ENCODE measurements at regions not wholly inside any gene's neighbourhood (a gene's known extent, or its start where the extent isn't known, plus 50 kb on each side); places are given as distances from the start of the nearest gene placed in this dataset.

- in situ Hi-C loops (cut with HindIII; ENCODE audit: low sequenced_read_pairs): no loop called here
Measured at GRCh38 chr4:67236788-67237187, 308.5 kb downstream of the CENPC start.

DNA sequence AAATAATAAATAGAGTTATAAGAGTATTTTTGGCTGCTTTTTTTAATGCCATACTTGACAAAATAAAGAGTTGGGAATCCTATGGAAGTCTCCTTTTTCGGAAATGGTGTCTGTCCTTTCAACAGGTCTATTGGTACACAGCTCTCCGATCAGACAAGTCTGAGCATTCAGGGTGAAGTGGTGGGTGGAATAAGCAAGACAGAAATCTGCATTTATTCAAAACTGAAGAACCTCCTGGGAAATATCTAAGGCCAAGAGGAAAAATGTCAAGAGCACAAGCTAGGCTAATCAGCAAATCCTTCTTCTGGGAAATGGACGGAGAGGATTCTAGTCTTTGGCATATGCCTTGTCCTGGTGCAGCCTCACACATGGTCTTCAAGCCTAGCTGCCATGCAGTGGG, 309.0 kb downstream of the CENPC start:
- in situ Hi-C loops (cut with HindIII; ENCODE audit: low sequenced_read_pairs): no loop called here

DNA sequence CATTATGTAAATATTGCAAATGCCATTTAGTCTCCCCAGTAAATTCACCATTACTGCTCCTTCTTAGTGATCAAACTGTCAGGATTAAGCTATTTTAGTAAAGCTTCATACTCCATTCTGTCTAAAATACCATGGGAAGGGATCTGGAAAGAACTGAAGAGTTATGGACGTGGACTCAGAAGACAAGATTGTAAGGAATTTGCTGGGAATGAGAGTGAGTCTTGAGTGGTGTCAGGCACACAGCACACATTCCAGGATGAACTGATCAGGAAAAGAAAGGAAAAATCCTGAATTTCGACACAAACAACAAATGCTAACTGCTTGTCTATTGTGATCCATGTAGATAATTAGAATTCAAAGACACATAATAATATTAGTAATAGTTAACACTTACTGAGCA, 311.0 kb downstream of the CENPC start:
- in situ Hi-C loops (cut with HindIII; ENCODE audit: low sequenced_read_pairs): no loop called here

GRCh38 chr4:67229148-67229547, 316.2 kb downstream of the CENPC start:
- in situ Hi-C loops (cut with HindIII; ENCODE audit: low sequenced_read_pairs): no loop called here

GRCh38 chr4:67220861-67221260, 324.4 kb downstream of the CENPC start:
- in situ Hi-C loops (cut with HindIII; ENCODE audit: low sequenced_read_pairs): no loop called here

- in situ Hi-C loops (cut with HindIII; ENCODE audit: low sequenced_read_pairs): no loop called here
Measured at GRCh38 chr4:67218883-67219282, 326.4 kb downstream of the CENPC start.

GRCh38 chr4:67207941-67208441, 337.3 kb downstream of the CENPC start:
- in situ Hi-C loops (cut with HindIII; ENCODE audit: low sequenced_read_pairs): no loop called here

DNA sequence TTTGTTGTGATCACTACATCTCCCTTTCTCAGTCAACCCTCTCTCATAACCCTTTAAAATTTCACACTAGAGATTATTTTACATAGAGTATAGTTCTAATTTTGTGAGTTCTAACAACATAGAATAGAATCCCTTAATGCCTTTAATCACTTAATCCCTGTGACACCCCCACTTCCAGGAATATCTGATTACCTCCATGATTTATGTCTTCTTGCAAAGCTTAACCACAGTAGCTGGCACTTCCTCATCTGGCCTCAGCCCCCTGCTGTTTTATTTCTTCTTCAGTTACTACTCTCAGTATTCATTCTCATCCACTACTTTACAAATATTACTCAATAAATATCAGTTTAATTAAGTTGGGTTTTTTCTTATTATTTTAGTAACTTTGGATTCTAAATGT, 340.9 kb downstream of the CENPC start:
- in situ Hi-C loops (cut with HindIII; ENCODE audit: low sequenced_read_pairs): no loop called here

- in situ Hi-C loops (cut with HindIII; ENCODE audit: low sequenced_read_pairs): no loop called here
Measured at GRCh38 chr4:67201334-67201733, 344.0 kb downstream of the CENPC start.

- in situ Hi-C loops (cut with HindIII; ENCODE audit: low sequenced_read_pairs): no loop called here
Measured at GRCh38 chr4:67198727-67199126, 346.6 kb downstream of the CENPC start.

- in situ Hi-C loops (cut with HindIII; ENCODE audit: low sequenced_read_pairs): no loop called here
Measured at GRCh38 chr4:67167849-67168248, 377.5 kb downstream of the CENPC start.

- in situ Hi-C loops (cut with HindIII; ENCODE audit: low sequenced_read_pairs): no loop called here
Measured at GRCh38 chr4:67162690-67163089, 382.6 kb downstream of the CENPC start.

GRCh38 chr4:67161311-67161710, 384.0 kb downstream of the CENPC start:
- in situ Hi-C loops (cut with HindIII; ENCODE audit: low sequenced_read_pairs): no loop called here

DNA sequence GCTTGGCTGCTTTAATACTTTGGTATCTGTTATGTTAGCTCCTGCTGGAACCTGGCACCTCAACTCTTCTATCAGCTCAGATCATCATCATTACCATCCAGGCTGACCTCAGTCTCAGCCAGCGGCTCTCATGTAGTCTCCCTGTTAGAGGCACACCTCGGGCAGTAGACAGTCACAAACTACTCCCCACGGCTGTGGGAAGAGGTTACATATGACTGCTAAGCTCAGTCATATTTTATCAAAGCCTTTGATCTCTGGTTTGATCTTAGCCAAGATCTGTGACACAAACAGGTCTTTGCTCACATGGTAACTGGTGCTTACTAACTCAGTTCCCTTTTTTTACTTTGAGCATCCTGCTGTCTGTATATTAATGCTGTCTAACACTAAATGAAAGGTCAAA, 384.9 kb downstream of the CENPC start:
- in situ Hi-C loops (cut with HindIII; ENCODE audit: low sequenced_read_pairs): no loop called here

- in situ Hi-C loops (cut with HindIII; ENCODE audit: low sequenced_read_pairs): no loop called here
Measured at GRCh38 chr4:67158666-67159065, 386.6 kb downstream of the CENPC start.

DNA sequence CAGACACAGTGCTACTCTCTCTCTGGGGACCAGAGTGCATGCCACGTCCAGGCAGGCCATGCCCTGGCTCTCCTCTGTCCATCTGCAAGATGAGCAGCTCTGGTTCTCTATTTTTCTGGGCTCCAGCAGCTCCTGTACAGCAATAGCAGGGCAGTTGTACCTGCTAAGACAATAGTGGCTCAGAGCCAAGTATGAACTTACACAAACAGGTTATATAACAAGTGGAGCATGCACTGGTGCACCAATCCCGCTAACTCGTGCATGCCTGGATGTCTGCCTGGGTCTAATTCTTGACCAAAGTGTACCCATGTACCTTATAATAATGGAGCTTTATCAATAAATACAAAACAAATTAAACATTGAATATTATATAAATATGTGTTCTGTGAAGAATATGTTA, 392.3 kb downstream of the CENPC start:
- in situ Hi-C loops (cut with HindIII; ENCODE audit: low sequenced_read_pairs): no loop called here

DNA sequence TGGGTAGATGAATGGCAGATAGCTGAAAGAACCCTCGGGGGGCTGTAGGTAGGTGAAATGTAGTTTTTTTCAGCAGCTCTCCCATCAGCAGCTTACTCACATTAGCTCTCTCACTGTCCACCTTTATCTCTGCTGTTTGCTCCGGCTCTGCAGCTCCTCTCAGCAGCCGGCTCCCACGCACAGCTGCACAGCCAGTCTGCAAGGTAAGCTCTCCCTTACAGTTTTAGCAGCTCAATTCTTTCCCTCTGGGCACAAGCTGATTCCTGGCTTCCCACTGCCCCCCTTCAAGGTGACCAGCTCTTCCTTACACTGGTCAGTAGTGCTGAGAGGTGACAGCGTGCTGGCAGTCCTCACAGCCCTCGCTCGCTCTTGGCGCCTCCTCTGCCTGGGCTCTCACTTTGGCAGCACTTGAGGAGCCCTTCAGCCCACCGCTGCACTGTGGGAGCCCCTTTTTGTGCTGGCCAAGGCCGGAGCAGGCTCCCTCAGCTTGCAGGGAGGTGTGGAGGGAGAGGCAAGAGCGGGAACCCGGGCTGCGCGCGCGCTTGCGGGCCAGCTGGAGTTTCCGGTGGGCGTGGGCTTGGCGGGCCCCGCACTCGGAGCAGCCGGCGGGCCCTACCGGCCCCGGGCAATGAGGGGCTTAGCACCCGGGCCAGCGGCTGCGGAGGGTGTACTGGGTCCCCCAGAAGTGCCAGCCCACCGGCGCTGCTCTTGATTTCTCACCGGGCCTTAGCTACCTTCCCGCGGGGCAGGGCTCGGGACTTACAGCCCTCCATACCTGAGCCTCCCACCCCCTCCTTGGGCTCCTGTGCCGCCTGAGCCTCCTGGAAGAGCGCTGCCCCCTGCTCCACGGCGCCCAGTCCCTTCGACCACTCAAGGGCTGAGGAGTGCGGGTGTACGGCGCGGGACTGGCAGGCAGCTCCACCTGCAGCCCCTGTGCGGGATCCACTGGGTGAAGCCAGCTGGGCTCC, 393.6 kb downstream of the CENPC start:
- in situ Hi-C loops (cut with HindIII; ENCODE audit: low sequenced_read_pairs): no loop called here

GRCh38 chr4:67141586-67141985, 403.7 kb downstream of the CENPC start:
- in situ Hi-C loops (cut with HindIII; ENCODE audit: low sequenced_read_pairs): no loop called here

- in situ Hi-C loops (cut with HindIII; ENCODE audit: low sequenced_read_pairs): no loop called here
Measured at GRCh38 chr4:67134616-67135015, 410.7 kb downstream of the CENPC start.

DNA sequence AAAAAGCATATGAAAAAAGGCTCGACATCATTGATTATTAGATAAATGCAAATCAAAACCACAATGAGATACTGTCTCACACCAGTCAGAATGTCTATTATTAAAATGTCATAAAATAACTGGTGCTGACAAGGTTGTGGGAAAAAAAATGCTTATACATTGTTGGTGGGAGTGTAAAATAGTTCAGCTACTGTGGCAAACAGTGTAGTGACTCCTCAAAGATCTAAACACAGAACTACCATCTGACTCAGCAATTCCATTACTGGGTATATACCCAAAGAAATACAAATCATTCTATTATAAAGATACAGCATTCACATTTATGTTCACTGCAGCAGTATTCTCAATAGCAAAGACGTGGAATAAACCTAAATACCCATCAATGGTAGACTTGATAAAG, 412.1 kb downstream of the CENPC start:
- in situ Hi-C loops (cut with HindIII; ENCODE audit: low sequenced_read_pairs): no loop called here

DNA sequence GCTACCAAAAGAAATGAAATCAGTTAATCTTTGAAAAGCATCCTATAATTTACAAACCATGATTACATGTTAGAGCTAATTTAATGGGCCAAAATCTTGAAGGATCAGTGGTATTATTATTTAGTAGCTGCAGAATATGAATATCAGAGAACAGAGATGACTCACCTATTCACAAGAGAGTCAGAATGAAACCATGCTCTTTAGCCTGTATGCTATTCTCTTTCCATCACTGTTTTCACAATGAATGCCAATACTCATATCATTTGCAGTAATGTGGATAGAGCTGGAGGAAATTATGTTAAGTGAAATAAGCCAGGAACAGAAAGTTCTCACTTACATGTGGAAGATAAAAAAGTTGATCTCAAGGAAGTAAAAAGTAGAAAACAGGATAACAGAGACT, 414.1 kb downstream of the CENPC start:
- in situ Hi-C loops (cut with HindIII; ENCODE audit: low sequenced_read_pairs): no loop called here

DNA sequence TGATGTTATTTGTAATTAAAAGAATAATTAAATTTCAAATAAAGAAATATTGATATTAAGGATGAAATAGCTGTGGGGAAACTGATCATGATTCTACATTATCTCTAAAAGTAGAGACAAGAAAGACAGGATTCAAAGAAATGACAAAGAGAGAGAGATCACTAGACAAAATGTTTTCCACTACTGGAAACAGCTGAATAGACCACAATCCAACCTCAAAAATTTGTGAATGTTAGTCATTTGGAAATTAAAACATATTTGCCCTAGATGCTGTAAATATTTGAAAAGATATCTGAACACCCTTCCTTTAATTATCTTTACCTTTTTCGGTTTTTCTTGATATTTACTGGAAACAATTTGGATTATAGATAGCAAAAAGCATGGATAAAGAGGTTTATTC, 414.9 kb downstream of the CENPC start:
- in situ Hi-C loops (cut with HindIII; ENCODE audit: low sequenced_read_pairs): no loop called here

- in situ Hi-C loops (cut with HindIII; ENCODE audit: low sequenced_read_pairs): no loop called here
Measured at GRCh38 chr4:67126570-67126969, 418.7 kb downstream of the CENPC start.
